ENCODE measurements at regions not wholly inside any gene's neighbourhood (a gene's known extent, or its start where the extent isn't known, plus 50 kb on each side); places are given as distances from the start of the nearest gene placed in this dataset.

DNA sequence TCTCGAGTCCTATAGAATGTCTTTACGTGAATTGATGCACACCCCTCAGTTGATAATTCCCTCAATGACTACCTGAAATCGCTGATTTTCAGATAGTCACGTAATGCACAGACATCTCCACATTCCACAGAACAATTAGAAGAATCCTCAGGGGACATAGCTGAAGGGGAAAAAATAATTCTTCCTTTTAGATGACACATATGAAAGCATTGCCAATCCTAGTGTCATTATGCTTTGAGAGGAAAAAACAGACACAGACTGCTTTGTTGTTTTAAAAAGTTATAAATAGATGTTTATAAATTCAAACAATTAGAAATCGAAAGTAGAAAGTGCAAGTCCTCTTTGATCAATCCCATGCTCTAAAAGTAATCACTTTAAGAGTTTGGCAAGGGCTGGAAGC lies 100.6 kb upstream of the FN1 start (continued):
- TF ChIP-seq, protein P1, sequence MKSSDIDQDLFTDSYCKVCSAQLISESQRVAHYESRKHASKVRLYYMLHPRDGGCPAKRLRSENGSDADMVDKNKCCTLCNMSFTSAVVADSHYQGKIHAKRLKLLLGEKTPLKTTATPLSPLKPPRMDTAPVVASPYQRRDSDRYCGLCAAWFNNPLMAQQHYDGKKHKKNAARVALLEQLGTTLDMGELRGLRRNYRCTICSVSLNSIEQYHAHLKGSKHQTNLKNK (CRISPR knock-in tag; IDR thresholded peaks at IDR 0.05) = no peak
- no peak for TF ChIP-seq ZNF138 (CRISPR knock-in tag; conservative IDR thresholded peaks at IDR 0.05)
- TF ChIP-seq, protein P2, sequence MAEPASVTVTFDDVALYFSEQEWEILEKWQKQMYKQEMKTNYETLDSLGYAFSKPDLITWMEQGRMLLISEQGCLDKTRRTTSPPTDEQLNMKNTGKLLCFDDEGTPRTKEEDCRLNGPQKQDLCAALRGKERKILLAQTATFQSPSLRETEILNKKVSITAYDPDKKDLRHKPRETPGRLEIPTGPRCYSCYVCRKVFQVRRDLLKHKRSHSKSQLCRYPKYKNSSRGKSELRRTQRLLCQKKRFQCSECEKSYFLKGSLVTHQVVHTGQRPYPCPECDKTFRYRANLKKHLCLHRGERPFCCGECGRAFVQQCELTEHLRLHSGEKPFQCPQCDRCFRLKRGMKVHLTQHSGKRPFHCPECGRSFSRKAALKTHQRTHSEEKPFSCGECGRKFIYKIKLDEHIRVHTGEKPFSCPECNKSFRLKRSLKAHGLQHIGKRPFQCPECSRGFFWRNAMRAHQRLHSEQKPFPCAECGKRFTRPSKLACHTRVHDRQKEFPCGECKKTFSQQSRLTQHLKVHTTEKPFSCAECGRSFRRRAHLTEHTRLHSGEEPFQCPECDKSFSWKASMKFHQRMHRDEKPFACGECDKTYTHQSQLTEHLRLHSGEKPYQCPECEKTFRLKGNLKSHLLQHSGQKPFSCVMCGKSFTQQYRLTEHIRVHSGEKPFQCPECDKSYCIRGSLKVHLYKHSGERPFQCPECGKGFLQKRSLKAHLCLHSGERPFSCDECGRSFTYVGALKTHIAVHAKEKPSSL (CRISPR knock-in tag; conservative IDR thresholded peaks at IDR 0.05) = no peak

DNA sequence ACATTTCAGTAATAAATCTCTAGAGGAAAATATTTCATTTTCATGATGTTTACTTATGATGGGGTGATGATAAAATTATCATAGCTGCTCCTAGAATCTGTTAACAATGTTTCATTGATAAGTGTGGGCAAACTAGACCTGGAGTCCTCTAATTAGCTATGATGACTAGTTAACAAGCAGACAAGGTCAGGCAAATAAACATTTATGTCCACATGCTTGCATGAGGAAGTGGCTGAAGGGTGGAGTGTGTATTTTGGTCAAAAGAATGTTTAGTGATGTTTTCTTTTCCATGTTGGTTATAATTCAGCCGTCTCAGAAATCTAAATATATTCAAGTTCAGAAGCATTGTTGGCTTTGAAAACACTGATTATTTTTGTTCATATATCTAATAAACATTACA lies 99.9 kb upstream of the FN1 start:
- Mint-ChIP-seq H3K27me3 (ENCODE audit: low read depth) (peaks cover 2% of the 10 kb centered on the region; the same call in 1 of the 2 replicates), H3K4me1 (peaks cover 11% of the 10 kb centered on the region), H3K4me3 (no peak overlapping the region), H3K36me3 (peaks cover 27% of the 10 kb centered on the region), H3K9me3 (peaks cover 39% of the 10 kb centered on the region), H3K27ac (no peak overlapping the region)
- TF ChIP-seq, protein P3, sequence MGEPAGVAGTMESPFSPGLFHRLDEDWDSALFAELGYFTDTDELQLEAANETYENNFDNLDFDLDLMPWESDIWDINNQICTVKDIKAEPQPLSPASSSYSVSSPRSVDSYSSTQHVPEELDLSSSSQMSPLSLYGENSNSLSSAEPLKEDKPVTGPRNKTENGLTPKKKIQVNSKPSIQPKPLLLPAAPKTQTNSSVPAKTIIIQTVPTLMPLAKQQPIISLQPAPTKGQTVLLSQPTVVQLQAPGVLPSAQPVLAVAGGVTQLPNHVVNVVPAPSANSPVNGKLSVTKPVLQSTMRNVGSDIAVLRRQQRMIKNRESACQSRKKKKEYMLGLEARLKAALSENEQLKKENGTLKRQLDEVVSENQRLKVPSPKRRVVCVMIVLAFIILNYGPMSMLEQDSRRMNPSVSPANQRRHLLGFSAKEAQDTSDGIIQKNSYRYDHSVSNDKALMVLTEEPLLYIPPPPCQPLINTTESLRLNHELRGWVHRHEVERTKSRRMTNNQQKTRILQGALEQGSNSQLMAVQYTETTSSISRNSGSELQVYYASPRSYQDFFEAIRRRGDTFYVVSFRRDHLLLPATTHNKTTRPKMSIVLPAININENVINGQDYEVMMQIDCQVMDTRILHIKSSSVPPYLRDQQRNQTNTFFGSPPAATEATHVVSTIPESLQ (CRISPR knock-in tag; IDR thresholded peaks at IDR 0.05) = no peak
- TF ChIP-seq FOXK1 (CRISPR knock-in tag; IDR thresholded peaks at IDR 0.05) = no peak
- TF ChIP-seq, protein P4, sequence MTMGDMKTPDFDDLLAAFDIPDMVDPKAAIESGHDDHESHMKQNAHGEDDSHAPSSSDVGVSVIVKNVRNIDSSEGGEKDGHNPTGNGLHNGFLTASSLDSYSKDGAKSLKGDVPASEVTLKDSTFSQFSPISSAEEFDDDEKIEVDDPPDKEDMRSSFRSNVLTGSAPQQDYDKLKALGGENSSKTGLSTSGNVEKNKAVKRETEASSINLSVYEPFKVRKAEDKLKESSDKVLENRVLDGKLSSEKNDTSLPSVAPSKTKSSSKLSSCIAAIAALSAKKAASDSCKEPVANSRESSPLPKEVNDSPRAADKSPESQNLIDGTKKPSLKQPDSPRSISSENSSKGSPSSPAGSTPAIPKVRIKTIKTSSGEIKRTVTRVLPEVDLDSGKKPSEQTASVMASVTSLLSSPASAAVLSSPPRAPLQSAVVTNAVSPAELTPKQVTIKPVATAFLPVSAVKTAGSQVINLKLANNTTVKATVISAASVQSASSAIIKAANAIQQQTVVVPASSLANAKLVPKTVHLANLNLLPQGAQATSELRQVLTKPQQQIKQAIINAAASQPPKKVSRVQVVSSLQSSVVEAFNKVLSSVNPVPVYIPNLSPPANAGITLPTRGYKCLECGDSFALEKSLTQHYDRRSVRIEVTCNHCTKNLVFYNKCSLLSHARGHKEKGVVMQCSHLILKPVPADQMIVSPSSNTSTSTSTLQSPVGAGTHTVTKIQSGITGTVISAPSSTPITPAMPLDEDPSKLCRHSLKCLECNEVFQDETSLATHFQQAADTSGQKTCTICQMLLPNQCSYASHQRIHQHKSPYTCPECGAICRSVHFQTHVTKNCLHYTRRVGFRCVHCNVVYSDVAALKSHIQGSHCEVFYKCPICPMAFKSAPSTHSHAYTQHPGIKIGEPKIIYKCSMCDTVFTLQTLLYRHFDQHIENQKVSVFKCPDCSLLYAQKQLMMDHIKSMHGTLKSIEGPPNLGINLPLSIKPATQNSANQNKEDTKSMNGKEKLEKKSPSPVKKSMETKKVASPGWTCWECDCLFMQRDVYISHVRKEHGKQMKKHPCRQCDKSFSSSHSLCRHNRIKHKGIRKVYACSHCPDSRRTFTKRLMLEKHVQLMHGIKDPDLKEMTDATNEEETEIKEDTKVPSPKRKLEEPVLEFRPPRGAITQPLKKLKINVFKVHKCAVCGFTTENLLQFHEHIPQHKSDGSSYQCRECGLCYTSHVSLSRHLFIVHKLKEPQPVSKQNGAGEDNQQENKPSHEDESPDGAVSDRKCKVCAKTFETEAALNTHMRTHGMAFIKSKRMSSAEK (CRISPR knock-in tag; IDR thresholded peaks at IDR 0.05; ENCODE audit: borderline replicate concordance) = no peak
- TF ChIP-seq, protein P5, sequence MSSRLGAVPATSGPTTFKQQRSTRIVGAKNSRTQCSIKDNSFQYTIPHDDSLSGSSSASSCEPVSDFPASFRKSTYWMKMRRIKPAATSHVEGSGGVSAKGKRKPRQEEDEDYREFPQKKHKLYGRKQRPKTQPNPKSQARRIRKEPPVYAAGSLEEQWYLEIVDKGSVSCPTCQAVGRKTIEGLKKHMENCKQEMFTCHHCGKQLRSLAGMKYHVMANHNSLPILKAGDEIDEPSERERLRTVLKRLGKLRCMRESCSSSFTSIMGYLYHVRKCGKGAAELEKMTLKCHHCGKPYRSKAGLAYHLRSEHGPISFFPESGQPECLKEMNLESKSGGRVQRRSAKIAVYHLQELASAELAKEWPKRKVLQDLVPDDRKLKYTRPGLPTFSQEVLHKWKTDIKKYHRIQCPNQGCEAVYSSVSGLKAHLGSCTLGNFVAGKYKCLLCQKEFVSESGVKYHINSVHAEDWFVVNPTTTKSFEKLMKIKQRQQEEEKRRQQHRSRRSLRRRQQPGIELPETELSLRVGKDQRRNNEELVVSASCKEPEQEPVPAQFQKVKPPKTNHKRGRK (CRISPR knock-in tag; IDR thresholded peaks at IDR 0.05; ENCODE audit: borderline replicate concordance) = no peak
- TF ChIP-seq ETV6 (CRISPR knock-in tag; IDR thresholded peaks at IDR 0.05) = no peak
- no peak for TF ChIP-seq GRHL2 (CRISPR knock-in tag; IDR thresholded peaks at IDR 0.05; ENCODE audit: insufficient replicate concordance, severe bottlenecking)
- TF ChIP-seq ZNF121 (CRISPR knock-in tag; IDR thresholded peaks at IDR 0.05) = no peak
- TF ChIP-seq ZNF138 (CRISPR knock-in tag; conservative IDR thresholded peaks at IDR 0.05) = no peak
- no peak for TF ChIP-seq TEAD4 (CRISPR knock-in tag; IDR thresholded peaks at IDR 0.05)
- TF ChIP-seq, protein P6, sequence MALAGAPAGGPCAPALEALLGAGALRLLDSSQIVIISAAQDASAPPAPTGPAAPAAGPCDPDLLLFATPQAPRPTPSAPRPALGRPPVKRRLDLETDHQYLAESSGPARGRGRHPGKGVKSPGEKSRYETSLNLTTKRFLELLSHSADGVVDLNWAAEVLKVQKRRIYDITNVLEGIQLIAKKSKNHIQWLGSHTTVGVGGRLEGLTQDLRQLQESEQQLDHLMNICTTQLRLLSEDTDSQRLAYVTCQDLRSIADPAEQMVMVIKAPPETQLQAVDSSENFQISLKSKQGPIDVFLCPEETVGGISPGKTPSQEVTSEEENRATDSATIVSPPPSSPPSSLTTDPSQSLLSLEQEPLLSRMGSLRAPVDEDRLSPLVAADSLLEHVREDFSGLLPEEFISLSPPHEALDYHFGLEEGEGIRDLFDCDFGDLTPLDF (CRISPR knock-in tag; IDR thresholded peaks at IDR 0.05) = no peak
- TF ChIP-seq, protein P7, sequence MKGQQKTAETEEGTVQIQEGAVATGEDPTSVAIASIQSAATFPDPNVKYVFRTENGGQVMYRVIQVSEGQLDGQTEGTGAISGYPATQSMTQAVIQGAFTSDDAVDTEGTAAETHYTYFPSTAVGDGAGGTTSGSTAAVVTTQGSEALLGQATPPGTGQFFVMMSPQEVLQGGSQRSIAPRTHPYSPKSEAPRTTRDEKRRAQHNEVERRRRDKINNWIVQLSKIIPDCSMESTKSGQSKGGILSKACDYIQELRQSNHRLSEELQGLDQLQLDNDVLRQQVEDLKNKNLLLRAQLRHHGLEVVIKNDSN (CRISPR knock-in tag; IDR thresholded peaks at IDR 0.05) = no peak
- DNase-seq (ENCODE audit: low spot score) = no peak
- POLR2A ChIA-PET = no interaction called here
- ATAC-seq = no peak
- CTCF ChIA-PET = no interaction called here
